ENCODE measurements at regions not wholly inside any gene's neighbourhood (a gene's known extent, or its start where the extent isn't known, plus 50 kb on each side); places are given as distances from the start of the nearest gene placed in this dataset.

- Histone ChIP-seq H3K23ac (ENCODE audit: low read depth, low read length, poor library complexity) (no peak overlapping the region), H4K8ac (ENCODE audit: low read depth, low read length) (no peak overlapping the region), H2BK5ac (ENCODE audit: low read length) (no peak overlapping the region), H2AFZ (ENCODE audit: low read length) (no peak overlapping the region), H3K4me3 (ENCODE audit: low read length in 2 of 2) (no peak overlapping the region), H3K14ac (ENCODE audit: low read length) (no peak overlapping the region), H3K4me2 (ENCODE audit: insufficient read depth, low read length, poor library complexity, severe bottlenecking) (no peak overlapping the region), H3K36me3 (replicated peaks in 1 of 2; ENCODE audit: control insufficient read depth in 2 of 2, insufficient read depth in 2 of 2, low read length in 2 of 2) (no peaks in the 10 kb centered on the region), H2AK5ac (ENCODE audit: low read depth, low read length) (no peak overlapping the region), H3K4me1 (ENCODE audit: control insufficient read depth in 2 of 2, insufficient read depth in 1 of 2, low read depth in 1 of 2, low read length in 2 of 2) (no peaks in the 10 kb centered on the region), H4K91ac (ENCODE audit: low read depth, low read length, poor library complexity) (no peak overlapping the region), H3K9me3 (replicated peaks in 1 of 2; ENCODE audit: control insufficient read depth in 2 of 2, insufficient read depth in 1 of 2, low read depth in 1 of 2, low read length in 2 of 2) (peaks cover 0 to 2% of the 10 kb centered on the region in 2 donors), H2BK15ac (ENCODE audit: low read length) (no peak overlapping the region), H3K18ac (ENCODE audit: low read length) (no peak overlapping the region), H2BK120ac (ENCODE audit: low read depth, low read length) (no peak overlapping the region), H2BK12ac (ENCODE audit: low read length) (no peak overlapping the region), H3K79me1 (ENCODE audit: low read depth, low read length) (no peaks in the 10 kb centered on the region), H3K9ac (ENCODE audit: low read depth, low read length, poor library complexity) (no peak overlapping the region), H3K27me3 (ENCODE audit: control insufficient read depth in 3 of 3, insufficient read depth in 3 of 3, low read depth in 1 of 3, low read length in 3 of 3) (peaks cover 0 to 3% (median 0%) of the 10 kb centered on the region in 3 experiments), H3K27ac (replicated peaks; ENCODE audit: low read length) (no peak overlapping the region), H3K4ac (ENCODE audit: low read length) (no peak overlapping the region)
- DNase-seq (ENCODE audit: low spot score) = no peak
These were observed 119.4 kb upstream of the MSX1 start for GRCh38 chr4:4740071-4740470.

DNA sequence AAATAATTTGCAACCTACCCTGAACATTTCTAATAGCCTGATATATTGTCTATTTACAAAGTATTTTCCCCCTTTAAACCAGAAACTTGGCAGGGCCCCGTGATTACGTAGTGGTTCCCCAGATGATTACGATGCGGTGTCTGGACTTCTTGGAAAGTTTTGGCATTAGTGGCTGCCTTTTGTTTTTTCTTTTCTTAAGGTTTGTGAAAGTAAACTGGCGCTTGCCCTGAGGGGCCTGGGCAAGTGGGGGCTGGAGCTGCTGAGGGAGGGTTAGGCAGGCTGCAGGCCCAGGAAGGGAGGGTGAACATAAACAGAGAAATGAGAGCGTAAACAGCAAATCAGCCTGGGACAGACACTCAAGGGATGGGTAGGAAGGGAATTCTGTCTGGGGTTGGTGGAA, 123.6 kb upstream of the MSX1 start:
- Histone ChIP-seq H3K14ac (ENCODE audit: low read length) (no peak overlapping the region), H4K8ac (ENCODE audit: low read depth, low read length) (no peak overlapping the region), H3K18ac (ENCODE audit: low read length) (no peak overlapping the region), H3K23ac (ENCODE audit: low read depth, low read length, poor library complexity) (no peak overlapping the region), H3K27ac (replicated peaks; ENCODE audit: low read length) (no peak overlapping the region), H4K91ac (ENCODE audit: low read depth, low read length, poor library complexity) (no peak overlapping the region), H3K4ac (ENCODE audit: low read length) (no peak overlapping the region), H3K9ac (ENCODE audit: low read depth, low read length, poor library complexity) (no peak overlapping the region), H3K27me3 (ENCODE audit: control insufficient read depth in 3 of 3, insufficient read depth in 3 of 3, low read depth in 1 of 3, low read length in 3 of 3) (peaks cover 0 to 13% (median 0%) of the 10 kb centered on the region in 3 experiments), H2BK5ac (ENCODE audit: low read length) (peak overlapping the region; percentile 46), H3K4me3 (ENCODE audit: low read length in 2 of 2) (no peak overlapping the region), H3K36me3 (replicated peaks in 1 of 2; ENCODE audit: control insufficient read depth in 2 of 2, insufficient read depth in 2 of 2, low read length in 2 of 2) (no peaks in the 10 kb centered on the region), H2AFZ (ENCODE audit: low read length) (no peak overlapping the region), H3K4me2 (ENCODE audit: insufficient read depth, low read length, poor library complexity, severe bottlenecking) (no peak overlapping the region), H2BK12ac (ENCODE audit: low read length) (no peak overlapping the region), H3K9me3 (replicated peaks in 1 of 2; ENCODE audit: control insufficient read depth in 2 of 2, insufficient read depth in 1 of 2, low read depth in 1 of 2, low read length in 2 of 2) (no peaks in the 10 kb centered on the region), H3K79me1 (ENCODE audit: low read depth, low read length) (no peaks in the 10 kb centered on the region), H2BK120ac (ENCODE audit: low read depth, low read length) (no peak overlapping the region), H2AK5ac (ENCODE audit: low read depth, low read length) (no peak overlapping the region), H2BK15ac (ENCODE audit: low read length) (no peak overlapping the region), H3K4me1 (ENCODE audit: control insufficient read depth in 2 of 2, insufficient read depth in 1 of 2, low read depth in 1 of 2, low read length in 2 of 2) (no peaks in the 10 kb centered on the region)
- no CpG with 5 or more reads among the region's 6 CpGs for WGBS, 2 donors (ENCODE audit: extremely low coverage in 2 of 2, insufficient read length in 2 of 2, insufficient replicate concordance in 1 of 2)
- DNase-seq (ENCODE audit: low spot score) = no peak

DNA sequence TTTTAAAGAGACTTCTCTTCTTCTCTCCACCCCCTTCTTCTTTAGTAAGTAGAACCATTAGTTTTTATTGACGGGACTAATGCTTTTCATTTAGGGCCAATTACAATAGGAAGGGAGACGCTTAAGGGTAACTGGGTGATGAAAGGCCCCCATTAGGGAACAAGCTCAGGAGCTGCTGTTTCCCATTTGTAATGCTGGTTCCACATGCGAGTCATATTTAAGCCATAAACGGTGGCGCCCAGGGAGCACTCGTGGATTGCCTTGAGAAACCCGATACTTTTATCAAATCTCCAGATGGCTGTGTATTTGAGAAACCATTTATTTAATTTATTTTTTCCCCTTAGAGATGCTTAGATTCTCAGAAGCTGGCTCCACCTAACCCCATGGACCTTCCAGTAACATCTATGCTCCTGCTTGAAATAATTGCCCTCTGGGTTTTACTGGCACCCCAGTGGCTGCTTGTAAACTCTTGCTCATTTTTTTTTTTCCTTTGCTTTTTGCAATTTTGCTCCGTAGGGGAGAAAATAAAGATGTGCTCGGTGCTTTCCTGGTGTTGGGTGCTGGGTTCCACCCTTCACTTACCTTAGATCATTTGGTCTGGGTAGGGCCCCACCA, 124.2 kb upstream of the MSX1 start:
- Histone ChIP-seq H3K4me2 (ENCODE audit: insufficient read depth, low read length, poor library complexity, severe bottlenecking) (no peak overlapping the region), H3K4me3 (ENCODE audit: low read length in 2 of 2) (no peak overlapping the region), H3K4ac (ENCODE audit: low read length) (no peak overlapping the region), H2BK120ac (ENCODE audit: low read depth, low read length) (no peak overlapping the region), H3K4me1 (ENCODE audit: control insufficient read depth in 2 of 2, insufficient read depth in 1 of 2, low read depth in 1 of 2, low read length in 2 of 2) (no peaks in the 10 kb centered on the region), H3K79me1 (ENCODE audit: low read depth, low read length) (no peaks in the 10 kb centered on the region), H2BK5ac (ENCODE audit: low read length) (no peak overlapping the region), H3K9me3 (replicated peaks in 1 of 2; ENCODE audit: control insufficient read depth in 2 of 2, insufficient read depth in 1 of 2, low read depth in 1 of 2, low read length in 2 of 2) (no peaks in the 10 kb centered on the region), H2BK15ac (ENCODE audit: low read length) (no peak overlapping the region), H4K91ac (ENCODE audit: low read depth, low read length, poor library complexity) (no peak overlapping the region), H3K14ac (ENCODE audit: low read length) (no peak overlapping the region), H2AK5ac (ENCODE audit: low read depth, low read length) (no peak overlapping the region), H3K18ac (ENCODE audit: low read length) (no peak overlapping the region), H3K9ac (ENCODE audit: low read depth, low read length, poor library complexity) (no peak overlapping the region), H4K8ac (ENCODE audit: low read depth, low read length) (no peak overlapping the region), H3K23ac (ENCODE audit: low read depth, low read length, poor library complexity) (no peak overlapping the region), H3K27me3 (ENCODE audit: control insufficient read depth in 3 of 3, insufficient read depth in 3 of 3, low read depth in 1 of 3, low read length in 3 of 3) (peaks cover 0 to 13% (median 0%) of the 10 kb centered on the region in 3 experiments), H2AFZ (ENCODE audit: low read length) (no peak overlapping the region), H3K27ac (replicated peaks; ENCODE audit: low read length) (no peak overlapping the region), H3K36me3 (replicated peaks in 1 of 2; ENCODE audit: control insufficient read depth in 2 of 2, insufficient read depth in 2 of 2, low read length in 2 of 2) (no peaks in the 10 kb centered on the region), H2BK12ac (ENCODE audit: low read length) (no peak overlapping the region)
- WGBS, 2 donors (ENCODE audit: extremely low coverage in 2 of 2, insufficient read length in 2 of 2, insufficient replicate concordance in 1 of 2) = no CpG with 5 or more reads among the region's 9 CpGs
- DNase-seq (ENCODE audit: low spot score) = no peak

DNA sequence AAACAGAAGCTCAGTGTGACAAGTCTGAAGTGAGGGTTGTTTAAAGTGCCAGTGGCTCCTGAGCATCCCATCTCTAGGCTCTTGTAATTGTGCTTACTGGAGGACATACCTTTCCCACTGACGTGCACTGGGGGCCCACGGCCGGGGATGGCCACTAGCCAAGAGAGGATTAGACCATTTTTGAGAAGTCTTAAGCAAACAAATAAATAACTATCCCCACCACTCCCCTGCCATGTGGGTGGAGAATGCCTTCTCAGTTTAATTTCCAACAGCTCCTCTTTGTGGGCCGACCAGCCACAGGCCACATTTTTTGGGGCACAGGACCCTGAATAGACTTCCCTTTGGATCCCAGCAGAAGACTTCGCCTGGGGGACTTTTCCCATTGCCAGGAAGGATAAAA, 125.0 kb upstream of the MSX1 start:
- Histone ChIP-seq H3K27ac (replicated peaks; ENCODE audit: low read length) (no peak overlapping the region), H2BK5ac (ENCODE audit: low read length) (no peak overlapping the region), H2BK12ac (ENCODE audit: low read length) (no peak overlapping the region), H3K36me3 (replicated peaks in 1 of 2; ENCODE audit: control insufficient read depth in 2 of 2, insufficient read depth in 2 of 2, low read length in 2 of 2) (no peaks in the 10 kb centered on the region), H3K4ac (ENCODE audit: low read length) (no peak overlapping the region), H3K18ac (ENCODE audit: low read length) (no peak overlapping the region), H2BK120ac (ENCODE audit: low read depth, low read length) (no peak overlapping the region), H3K4me1 (ENCODE audit: control insufficient read depth in 2 of 2, insufficient read depth in 1 of 2, low read depth in 1 of 2, low read length in 2 of 2) (no peaks in the 10 kb centered on the region), H3K9ac (ENCODE audit: low read depth, low read length, poor library complexity) (no peak overlapping the region), H3K4me2 (ENCODE audit: insufficient read depth, low read length, poor library complexity, severe bottlenecking) (no peak overlapping the region), H3K27me3 (ENCODE audit: control insufficient read depth in 3 of 3, insufficient read depth in 3 of 3, low read depth in 1 of 3, low read length in 3 of 3) (peaks cover 0 to 13% (median 0%) of the 10 kb centered on the region in 3 experiments), H2AK5ac (ENCODE audit: low read depth, low read length) (no peak overlapping the region), H3K14ac (ENCODE audit: low read length) (no peak overlapping the region), H3K4me3 (ENCODE audit: low read length in 2 of 2) (no peak overlapping the region), H3K23ac (ENCODE audit: low read depth, low read length, poor library complexity) (no peak overlapping the region), H2BK15ac (ENCODE audit: low read length) (no peak overlapping the region), H3K79me1 (ENCODE audit: low read depth, low read length) (no peaks in the 10 kb centered on the region), H3K9me3 (replicated peaks in 1 of 2; ENCODE audit: control insufficient read depth in 2 of 2, insufficient read depth in 1 of 2, low read depth in 1 of 2, low read length in 2 of 2) (no peaks in the 10 kb centered on the region), H4K91ac (ENCODE audit: low read depth, low read length, poor library complexity) (no peak overlapping the region), H4K8ac (ENCODE audit: low read depth, low read length) (no peak overlapping the region), H2AFZ (ENCODE audit: low read length) (no peak overlapping the region)
- no peak for DNase-seq (ENCODE audit: low spot score)
- no CpG with 5 or more reads among the region's 5 CpGs for WGBS, 2 donors (ENCODE audit: extremely low coverage in 2 of 2, insufficient read length in 2 of 2, insufficient replicate concordance in 1 of 2)
